ENCODE measurements at regions not wholly inside any gene's neighbourhood (a gene's known extent, or its start where the extent isn't known, plus 50 kb on each side); places are given as distances from the start of the nearest gene placed in this dataset.

DNA sequence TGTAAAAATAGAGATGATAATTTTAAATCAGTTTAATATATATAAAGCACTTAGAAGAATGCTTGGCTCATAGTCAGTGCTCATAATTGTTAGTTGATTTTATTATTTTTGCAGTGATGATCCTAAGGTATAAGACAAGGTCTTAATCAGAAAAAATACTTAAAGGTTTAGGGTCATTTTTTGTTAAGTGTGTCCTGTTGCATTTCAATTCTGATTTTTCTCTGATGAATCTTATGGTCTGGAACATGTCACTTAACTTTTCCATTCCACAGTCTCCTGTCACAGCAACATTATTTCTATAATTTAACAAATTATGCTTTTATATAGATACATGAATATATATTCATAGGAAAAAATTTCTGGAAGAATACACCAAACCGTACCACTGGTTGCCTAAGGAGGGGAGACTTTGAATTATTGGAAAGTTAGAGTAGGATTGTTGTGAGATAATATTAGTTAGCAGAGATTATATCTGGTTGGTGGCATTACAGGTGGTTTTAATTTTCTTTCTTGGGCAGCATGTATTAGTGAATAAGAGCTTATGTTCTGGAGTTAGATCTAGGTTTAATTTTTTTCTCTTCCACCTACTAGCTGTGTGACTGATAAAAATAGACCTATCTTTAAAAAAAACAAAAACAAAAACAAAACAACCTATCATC, 188.7 kb downstream of the TANC2 start:
- no peak for TF ChIP-seq EZH2phosphoT487 (conservative IDR thresholded peaks at IDR 0.05; ENCODE audit: low read length)
- TF ChIP-seq, protein P1, sequence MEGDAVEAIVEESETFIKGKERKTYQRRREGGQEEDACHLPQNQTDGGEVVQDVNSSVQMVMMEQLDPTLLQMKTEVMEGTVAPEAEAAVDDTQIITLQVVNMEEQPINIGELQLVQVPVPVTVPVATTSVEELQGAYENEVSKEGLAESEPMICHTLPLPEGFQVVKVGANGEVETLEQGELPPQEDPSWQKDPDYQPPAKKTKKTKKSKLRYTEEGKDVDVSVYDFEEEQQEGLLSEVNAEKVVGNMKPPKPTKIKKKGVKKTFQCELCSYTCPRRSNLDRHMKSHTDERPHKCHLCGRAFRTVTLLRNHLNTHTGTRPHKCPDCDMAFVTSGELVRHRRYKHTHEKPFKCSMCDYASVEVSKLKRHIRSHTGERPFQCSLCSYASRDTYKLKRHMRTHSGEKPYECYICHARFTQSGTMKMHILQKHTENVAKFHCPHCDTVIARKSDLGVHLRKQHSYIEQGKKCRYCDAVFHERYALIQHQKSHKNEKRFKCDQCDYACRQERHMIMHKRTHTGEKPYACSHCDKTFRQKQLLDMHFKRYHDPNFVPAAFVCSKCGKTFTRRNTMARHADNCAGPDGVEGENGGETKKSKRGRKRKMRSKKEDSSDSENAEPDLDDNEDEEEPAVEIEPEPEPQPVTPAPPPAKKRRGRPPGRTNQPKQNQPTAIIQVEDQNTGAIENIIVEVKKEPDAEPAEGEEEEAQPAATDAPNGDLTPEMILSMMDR (IDR thresholded peaks at IDR 0.05; ENCODE audit: insufficient read depth, low read length, poor library complexity, severe bottlenecking) = no peak
- Histone ChIP-seq H3K9me3 (ENCODE audit: insufficient read depth, low read length) (no peaks in the 10 kb centered on the region), H3K36me3 (ENCODE audit: low read length) (no peaks in the 10 kb centered on the region), H3K9ac (ENCODE audit: low read length) (no peak overlapping the region), H3K27ac (ENCODE audit: low read depth, low read length) (no peak overlapping the region), H2AFZ (ENCODE audit: low read depth, low read length, severe bottlenecking) (no peak overlapping the region), H3K4me2 (ENCODE audit: low read depth, low read length, poor library complexity, severe bottlenecking) (no peak overlapping the region), H4K20me1 (ENCODE audit: low read depth, low read length) (no peaks in the 10 kb centered on the region), H3K4me3 (ENCODE audit: insufficient read depth, low read length, poor library complexity, severe bottlenecking) (no peak overlapping the region), H3K27me3 (ENCODE audit: low read length) (no peaks in the 10 kb centered on the region), H3F3A (ENCODE audit: insufficient read depth) (no peaks in the 10 kb centered on the region), H3K9me2 (replicated peaks; ENCODE audit: insufficient read depth, low read length) (no peaks in the 10 kb centered on the region), H3K79me2 (ENCODE audit: insufficient read depth, low read length) (no peaks in the 10 kb centered on the region)

DNA sequence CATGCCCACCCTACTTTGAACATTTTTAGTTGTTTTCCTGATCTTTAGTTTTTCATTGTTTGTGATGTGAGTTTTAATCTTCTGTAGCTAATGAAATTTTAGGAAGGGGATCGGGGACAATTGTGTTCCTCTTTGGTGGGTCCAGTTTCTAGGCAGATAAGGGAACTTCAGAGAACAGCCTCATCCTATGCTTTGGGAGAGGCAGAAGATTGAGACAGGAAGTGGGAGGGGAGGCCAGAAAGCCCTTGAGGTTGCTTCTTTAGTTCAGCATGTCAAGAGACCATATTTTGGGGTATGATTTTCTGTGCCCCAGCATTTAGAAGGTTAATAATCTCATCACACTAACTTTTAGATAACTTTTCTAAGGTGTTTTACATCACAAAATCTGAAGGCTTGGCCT, 191.0 kb downstream of the TANC2 start:
- TF ChIP-seq EZH2phosphoT487 (conservative IDR thresholded peaks at IDR 0.05; ENCODE audit: low read length) = no peak
- Histone ChIP-seq H3K9me3 (ENCODE audit: insufficient read depth, low read length) (no peaks in the 10 kb centered on the region), H3K27me3 (ENCODE audit: low read length) (no peaks in the 10 kb centered on the region), H3K36me3 (ENCODE audit: low read length) (no peaks in the 10 kb centered on the region), H3K4me2 (ENCODE audit: low read depth, low read length, poor library complexity, severe bottlenecking) (no peak overlapping the region), H3K9me2 (replicated peaks; ENCODE audit: insufficient read depth, low read length) (no peaks in the 10 kb centered on the region), H3K27ac (ENCODE audit: low read depth, low read length) (no peak overlapping the region), H3F3A (ENCODE audit: insufficient read depth) (no peaks in the 10 kb centered on the region), H2AFZ (ENCODE audit: low read depth, low read length, severe bottlenecking) (no peak overlapping the region), H3K79me2 (ENCODE audit: insufficient read depth, low read length) (no peaks in the 10 kb centered on the region), H3K4me3 (ENCODE audit: insufficient read depth, low read length, poor library complexity, severe bottlenecking) (no peak overlapping the region), H4K20me1 (ENCODE audit: low read depth, low read length) (no peaks in the 10 kb centered on the region), H3K9ac (ENCODE audit: low read length) (no peak overlapping the region)

DNA sequence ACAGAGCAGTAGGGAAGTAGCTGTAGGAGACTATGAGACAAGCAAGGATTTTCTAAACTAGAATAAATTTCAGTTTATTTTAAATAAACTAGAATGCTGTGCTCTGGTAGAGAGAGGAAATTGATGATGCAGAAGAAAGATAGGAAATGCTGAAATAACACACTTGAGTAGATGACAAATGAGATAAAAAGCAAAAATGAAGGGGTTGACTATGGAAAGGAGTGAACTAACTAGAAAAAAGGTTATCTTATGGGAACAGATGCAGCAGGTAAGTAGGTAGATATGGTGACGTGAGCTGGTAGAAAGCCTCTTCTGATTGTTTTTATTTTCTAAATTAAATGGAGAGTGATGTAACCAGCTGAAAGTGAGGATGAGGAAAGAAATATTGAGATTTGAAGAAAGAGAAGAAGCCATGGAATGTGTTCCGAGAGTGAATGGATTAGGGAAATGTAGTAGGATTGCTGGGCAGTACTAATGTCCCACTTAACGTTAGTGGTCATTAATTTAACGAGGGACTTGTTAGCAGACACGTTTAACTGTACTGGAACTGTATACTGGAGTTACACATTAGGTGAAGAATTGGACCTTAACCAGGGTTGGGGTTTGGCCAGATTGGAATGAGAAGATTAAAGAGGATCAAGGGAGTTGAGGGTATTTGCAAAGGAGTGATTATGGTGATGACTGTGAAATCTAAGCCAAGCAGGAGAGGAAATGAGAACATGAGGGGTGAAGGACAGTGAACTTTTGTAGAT, 196.5 kb downstream of the TANC2 start:
- no peaks in the 10 kb centered on the region for H3K79me2 ChIP-seq (ENCODE audit: insufficient read depth, low read length)

More for the DNA sequence above, 196.5 kb downstream of the TANC2 start:
- Histone ChIP-seq H4K20me1 (ENCODE audit: low read depth, low read length) (no peaks in the 10 kb centered on the region), H3F3A (ENCODE audit: insufficient read depth) (no peaks in the 10 kb centered on the region), H3K27ac (ENCODE audit: low read depth, low read length) (no peak overlapping the region), H3K9me3 (ENCODE audit: insufficient read depth, low read length) (no peaks in the 10 kb centered on the region), H2AFZ (ENCODE audit: low read depth, low read length, severe bottlenecking) (no peak overlapping the region), H3K4me3 (ENCODE audit: insufficient read depth, low read length, poor library complexity, severe bottlenecking) (no peak overlapping the region), H3K27me3 (ENCODE audit: low read length) (no peaks in the 10 kb centered on the region), H3K36me3 (ENCODE audit: low read length) (no peaks in the 10 kb centered on the region), H3K9ac (ENCODE audit: low read length) (no peak overlapping the region), H3K4me2 (ENCODE audit: low read depth, low read length, poor library complexity, severe bottlenecking) (no peak overlapping the region), H3K9me2 (replicated peaks; ENCODE audit: insufficient read depth, low read length) (no peaks in the 10 kb centered on the region)
- TF ChIP-seq, protein P1 (IDR thresholded peaks at IDR 0.05; ENCODE audit: insufficient read depth, low read length, poor library complexity, severe bottlenecking) = no peak
- TF ChIP-seq EZH2phosphoT487 (conservative IDR thresholded peaks at IDR 0.05; ENCODE audit: low read length) = no peak
